Uterus (tissue), 2 donors: ENCODE measurements at regions not wholly inside any gene's neighbourhood (a gene's known extent, or its start where the extent isn't known, plus 50 kb on each side); places are given as distances from the start of the nearest gene placed in this dataset.

Experiments
- CTCF ChIP-seq, 4 experiments: fragments of 200-600 bp in 2 of 4; fragments of 450-650 bp in 2 of 4; sonication (generic) in 2 of 4; IDR thresholded peaks; one replicate each; pipeline ENCODE4 v1.5.1; 2016 to 2019; ENCODE audit warnings: antibody characterized with exemption in 4 of 4, mild to moderate bottlenecking in 2 of 4, moderate library complexity in 1 of 4
- POLR2A ChIP-seq, 2 donors: fragments of 450-650 bp; IDR thresholded peaks; one replicate each; pipeline ENCODE4 v1.6.1; 2016; ENCODE audit warnings: antibody characterized with exemption in 2 of 2, mild to moderate bottlenecking in 1 of 2, moderate library complexity in 1 of 2

DNA sequence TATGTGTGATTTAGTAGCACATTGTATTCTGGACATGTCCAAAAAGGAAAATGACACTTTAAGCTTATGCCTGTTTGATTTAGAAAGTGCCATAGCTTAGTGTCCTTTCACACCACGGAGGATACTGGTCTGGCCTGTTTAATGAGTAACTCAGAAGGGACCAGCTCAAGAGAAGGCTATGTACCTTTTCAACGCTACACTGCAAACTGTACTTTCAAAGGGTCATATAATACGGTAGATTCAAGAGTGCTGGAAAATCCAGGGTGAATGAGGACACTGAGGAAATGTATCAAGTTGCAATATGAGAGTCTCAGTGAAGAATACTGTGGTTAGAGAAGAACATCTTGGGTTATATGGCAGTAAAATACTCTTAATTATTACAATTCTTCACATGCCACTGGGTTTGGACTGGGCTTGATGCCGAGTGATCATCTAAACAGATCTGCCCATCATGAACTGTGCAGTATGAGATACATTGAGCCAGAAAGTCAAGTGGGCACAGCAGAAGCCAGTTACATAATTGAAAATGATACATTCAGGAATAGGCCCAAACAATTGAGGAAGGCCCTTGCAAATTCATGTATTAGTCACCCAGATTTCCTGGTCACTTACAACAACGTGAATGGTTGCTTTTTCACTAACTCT lies 1211.5 kb upstream of the CDH9 start:
- TF ChIP-seq CTCF (IDR thresholded peaks at IDR 0.05): no peak
- TF ChIP-seq POLR2A (IDR thresholded peaks at IDR 0.05): no peak
